Neural progenitor cell (in vitro differentiated cells): ENCODE measurements at regions not wholly inside any gene's neighbourhood (a gene's known extent, or its start where the extent isn't known, plus 50 kb on each side); places are given as distances from the start of the nearest gene placed in this dataset.

ENCODE experiments used
- DNase-seq: peaks from one replicate; pipeline ENCODE4 v3.0.0-alpha.2; 2016; ENCODE audit warnings: low spot score
- H2AFZ ChIP-seq: fragments of 200-600 bp; sonication (generic); replicated peaks from 2 replicates; pipeline ENCODE4 v1.6.1; 2016; ENCODE audit warnings: antibody characterized with exemption
- H3F3A ChIP-seq: fragments of 200-600 bp; sonication (generic); 2 replicates; pipeline ENCODE4 v1.6.1; 2016; ENCODE audit warnings: antibody characterized with exemption, low read depth
- H3K27ac ChIP-seq: fragments of 200-600 bp; sonication (generic); 2 replicates; pipeline ENCODE4 v1.5.1; 2016; ENCODE audit warnings: mild to moderate bottlenecking
- H3K27me3 ChIP-seq: fragments of 200-600 bp; sonication (generic); 2 replicates; pipeline ENCODE4 v1.6.1; 2016; ENCODE audit warnings: mild to moderate bottlenecking, moderate library complexity
- H3K36me3 ChIP-seq: fragments of 200-600 bp; sonication (generic); 2 replicates; pipeline ENCODE4 v1.5.1; 2016
- H3K4me1 ChIP-seq: fragments of 200-600 bp; sonication (generic); 2 replicates; pipeline ENCODE4 v1.6.1; 2016; ENCODE audit warnings: mixed run types
- H3K4me2 ChIP-seq: fragments of 200-600 bp; sonication (generic); 2 replicates; pipeline ENCODE4 v1.6.1; 2016
- H3K4me3 ChIP-seq: fragments of 200-600 bp; sonication (generic); 2 replicates; pipeline ENCODE4 v1.5.1; 2016
- H3K79me2 ChIP-seq: fragments of 200-600 bp; sonication (generic); 2 replicates; pipeline ENCODE4 v1.6.1; 2016; ENCODE audit warnings: low read depth
- H3K9ac ChIP-seq: fragments of 200-600 bp; sonication (generic); 2 replicates; pipeline ENCODE4 v1.6.1; 2016
- H3K9me3 ChIP-seq: fragments of 200-600 bp; sonication (generic); 2 replicates; pipeline ENCODE4 v1.5.1; 2016; ENCODE audit warnings: low read depth
- H4K20me1 ChIP-seq: fragments of 200-600 bp; sonication (generic); 2 replicates; pipeline ENCODE4 v1.6.1; 2016; ENCODE audit warnings: low read depth
- H3K27ac Mint-ChIP-seq: 3 replicates; pipeline ENCODE4 v1.8.0; 2021; ENCODE audit warnings: mixed read lengths
- H3K27me3 Mint-ChIP-seq: 2 replicates; pipeline ENCODE4 v1.8.0; 2022; ENCODE audit warnings: low read depth, mild to moderate bottlenecking, inconsistent platforms, moderate library complexity, mixed read lengths; ENCODE audit not compliant: insufficient read depth
- H3K36me3 Mint-ChIP-seq: 3 replicates; pipeline ENCODE4 v1.8.0; 2021; ENCODE audit warnings: mixed read lengths
- H3K4me1 Mint-ChIP-seq: 3 replicates; pipeline ENCODE4 v1.8.0; 2021; ENCODE audit warnings: mixed read lengths
- H3K4me3 Mint-ChIP-seq: 3 replicates; pipeline ENCODE4 v1.8.0; 2021; ENCODE audit warnings: mild to moderate bottlenecking, moderate library complexity, mixed read lengths
- H3K9me3 Mint-ChIP-seq: 3 replicates; pipeline ENCODE4 v1.8.0; 2020; ENCODE audit warnings: mixed read lengths
- EZH2 ChIP-seq: fragments of 200-600 bp; sonication (generic); IDR thresholded peaks from 2 replicates; pipeline ENCODE4 v1.6.1; 2017; ENCODE audit warnings: antibody characterized with exemption, mild to moderate bottlenecking, moderate library complexity
- EZH2phosphoT487 ChIP-seq: fragments of 200-600 bp; sonication (generic); IDR thresholded peaks from 2 replicates; pipeline ENCODE4 v1.6.1; 2017; ENCODE audit warnings: antibody characterized with exemption
- TF ChIP-seq, protein P1 (sequence below): fragments of 200-600 bp; sonication (generic); IDR thresholded peaks from 2 replicates; pipeline ENCODE4 v1.5.1; 2017; ENCODE audit warnings: antibody characterized with exemption, mild to moderate bottlenecking

DNA sequence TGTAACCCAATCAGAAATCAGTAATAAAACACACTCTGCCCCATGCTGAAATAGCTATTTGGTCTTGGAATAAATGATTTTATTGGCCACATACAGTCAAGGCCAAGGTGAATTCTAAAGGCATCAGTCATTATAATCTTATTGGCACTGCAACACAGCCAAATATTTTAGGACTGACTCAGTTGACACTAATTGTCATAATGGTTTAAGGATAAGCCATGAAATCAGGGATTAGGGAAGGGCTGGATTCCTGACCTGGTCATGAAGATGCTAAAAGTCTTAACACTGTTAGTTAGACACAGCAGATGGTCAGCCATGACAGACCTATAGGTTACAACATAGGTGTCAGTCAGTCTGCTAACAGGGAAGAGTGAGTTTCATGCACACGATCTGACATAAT lies 330.3 kb upstream of the NPSR1 start:
- Histone ChIP-seq H3K36me3 (no peaks in the 10 kb centered on the region), H3F3A (no peaks in the 10 kb centered on the region), H3K27ac (no peak overlapping the region), H3K79me2 (no peaks in the 10 kb centered on the region), H3K9ac (no peak overlapping the region), H4K20me1 (no peaks in the 10 kb centered on the region), H3K4me2 (no peak overlapping the region), H3K4me3 (no peak overlapping the region), H3K9me3 (no peaks in the 10 kb centered on the region), H3K4me1 (peaks cover 14% of the 10 kb centered on the region), H2AFZ (no peak overlapping the region), H3K27me3 (no peaks in the 10 kb centered on the region)
- H3K4me1 Mint-ChIP-seq, result peaks cover 2% of the 10 kb centered on the region
- DNase-seq, result no peak
- no peaks in the 10 kb centered on the region for H3K36me3 Mint-ChIP-seq
- H3K27me3 Mint-ChIP-seq, result peaks cover 2% of the 10 kb centered on the region
- no peak overlapping the region for H3K27ac Mint-ChIP-seq
- TF ChIP-seq EZH2 (no peak), EZH2phosphoT487 (no peak)
- TF ChIP-seq, protein P1, sequence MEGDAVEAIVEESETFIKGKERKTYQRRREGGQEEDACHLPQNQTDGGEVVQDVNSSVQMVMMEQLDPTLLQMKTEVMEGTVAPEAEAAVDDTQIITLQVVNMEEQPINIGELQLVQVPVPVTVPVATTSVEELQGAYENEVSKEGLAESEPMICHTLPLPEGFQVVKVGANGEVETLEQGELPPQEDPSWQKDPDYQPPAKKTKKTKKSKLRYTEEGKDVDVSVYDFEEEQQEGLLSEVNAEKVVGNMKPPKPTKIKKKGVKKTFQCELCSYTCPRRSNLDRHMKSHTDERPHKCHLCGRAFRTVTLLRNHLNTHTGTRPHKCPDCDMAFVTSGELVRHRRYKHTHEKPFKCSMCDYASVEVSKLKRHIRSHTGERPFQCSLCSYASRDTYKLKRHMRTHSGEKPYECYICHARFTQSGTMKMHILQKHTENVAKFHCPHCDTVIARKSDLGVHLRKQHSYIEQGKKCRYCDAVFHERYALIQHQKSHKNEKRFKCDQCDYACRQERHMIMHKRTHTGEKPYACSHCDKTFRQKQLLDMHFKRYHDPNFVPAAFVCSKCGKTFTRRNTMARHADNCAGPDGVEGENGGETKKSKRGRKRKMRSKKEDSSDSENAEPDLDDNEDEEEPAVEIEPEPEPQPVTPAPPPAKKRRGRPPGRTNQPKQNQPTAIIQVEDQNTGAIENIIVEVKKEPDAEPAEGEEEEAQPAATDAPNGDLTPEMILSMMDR, result no peak
- H3K4me3 Mint-ChIP-seq, result no peak overlapping the region
- no peaks in the 10 kb centered on the region for H3K9me3 Mint-ChIP-seq

DNA sequence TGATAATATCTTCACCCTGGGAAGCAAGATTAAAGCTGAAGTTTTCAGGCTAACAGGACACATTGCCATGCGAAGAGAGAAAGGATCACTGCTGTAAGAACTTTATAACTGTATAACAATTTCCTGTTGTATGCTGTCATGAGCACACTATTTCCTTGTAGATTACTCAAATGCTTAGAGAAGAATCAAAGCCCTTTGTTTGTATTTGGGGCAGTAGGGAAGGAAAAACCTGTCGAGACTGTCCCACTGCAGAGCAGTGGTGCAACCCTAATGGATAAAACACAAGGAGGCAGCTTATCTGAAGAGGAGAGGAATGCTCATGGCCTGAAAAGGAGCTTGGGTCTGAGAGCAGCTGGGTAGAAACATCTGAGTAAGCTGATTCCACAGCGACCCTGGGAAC lies 327.7 kb upstream of the NPSR1 start:
- no peak for DNase-seq
- no peak overlapping the region for H3K27ac Mint-ChIP-seq
- H3K9ac ChIP-seq, result no peak overlapping the region
- H3K79me2 ChIP-seq, result no peaks in the 10 kb centered on the region
- no peaks in the 10 kb centered on the region for H3K9me3 ChIP-seq
- no peak for TF ChIP-seq EZH2
- TF ChIP-seq, protein P1, result no peak
- H3K4me2 ChIP-seq, result no peak overlapping the region
- peaks cover 4% of the 10 kb centered on the region for H3K27me3 Mint-ChIP-seq
- peaks cover 14% of the 10 kb centered on the region for H3K4me1 ChIP-seq
- H3K36me3 Mint-ChIP-seq, result no peaks in the 10 kb centered on the region
- no peak overlapping the region for H3K4me3 Mint-ChIP-seq
- no peak overlapping the region for H2AFZ ChIP-seq
- H3K9me3 Mint-ChIP-seq, result no peaks in the 10 kb centered on the region
- H3K4me1 Mint-ChIP-seq, result peaks cover 2% of the 10 kb centered on the region
- no peaks in the 10 kb centered on the region for H4K20me1 ChIP-seq
- H3K36me3 ChIP-seq, result no peaks in the 10 kb centered on the region
- no peak overlapping the region for H3K27ac ChIP-seq
- no peaks in the 10 kb centered on the region for H3F3A ChIP-seq
- no peaks in the 10 kb centered on the region for H3K27me3 ChIP-seq
- no peak overlapping the region for H3K4me3 ChIP-seq

DNA sequence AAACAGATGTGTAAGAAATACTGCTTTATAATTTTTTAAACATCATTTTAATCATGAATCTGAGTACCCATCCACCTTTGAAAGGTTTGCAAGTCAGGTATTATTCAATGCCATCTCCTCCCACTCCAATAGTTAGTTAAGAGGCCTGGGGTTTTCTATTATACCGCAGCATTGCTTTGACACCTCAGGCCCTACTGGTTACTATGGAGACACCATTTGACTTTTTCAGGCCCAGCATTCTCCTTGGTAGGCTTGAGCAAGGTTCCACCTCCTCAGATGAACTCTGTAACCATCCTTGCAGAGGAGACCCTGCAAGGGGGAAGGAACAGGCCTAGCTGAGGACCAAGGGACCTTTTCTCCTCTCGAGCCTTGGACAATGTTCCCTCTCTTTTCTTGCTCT lies 326.9 kb upstream of the NPSR1 start:
- Histone ChIP-seq H3K9ac (no peak overlapping the region), H3K36me3 (no peaks in the 10 kb centered on the region), H3K27me3 (no peaks in the 10 kb centered on the region), H3K79me2 (no peaks in the 10 kb centered on the region), H3K4me3 (no peak overlapping the region), H4K20me1 (no peaks in the 10 kb centered on the region), H3F3A (no peaks in the 10 kb centered on the region), H2AFZ (no peak overlapping the region), H3K27ac (no peak overlapping the region), H3K9me3 (no peaks in the 10 kb centered on the region), H3K4me2 (no peak overlapping the region), H3K4me1 (peaks cover 14% of the 10 kb centered on the region)
- TF ChIP-seq, protein P1, result no peak
- TF ChIP-seq EZH2 (no peak), EZH2phosphoT487 (no peak)
- peaks cover 4% of the 10 kb centered on the region for H3K27me3 Mint-ChIP-seq
- H3K36me3 Mint-ChIP-seq, result no peaks in the 10 kb centered on the region
- no peak overlapping the region for H3K27ac Mint-ChIP-seq
- DNase-seq, result no peak
- H3K4me3 Mint-ChIP-seq, result no peak overlapping the region
- no peaks in the 10 kb centered on the region for H3K9me3 Mint-ChIP-seq
- H3K4me1 Mint-ChIP-seq, result peaks cover 2% of the 10 kb centered on the region

DNA sequence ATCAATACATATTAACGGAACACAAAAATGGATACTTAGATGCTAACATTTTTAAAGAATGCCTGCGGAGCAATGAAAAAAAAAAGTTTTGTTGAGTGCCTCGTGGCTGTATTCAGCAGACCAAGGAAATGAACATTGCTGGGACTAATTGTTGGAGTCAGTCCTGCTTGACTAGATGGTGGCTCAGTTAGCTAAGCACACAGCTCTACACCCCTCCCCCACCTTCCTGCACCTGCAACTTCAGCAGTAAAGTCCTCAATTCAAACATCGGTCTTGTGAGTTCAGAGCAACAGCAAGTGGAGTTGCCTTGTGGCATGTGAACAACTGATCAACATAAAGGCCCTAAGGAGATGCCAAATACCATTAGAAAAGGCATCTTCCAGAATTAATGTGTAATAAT lies 326.0 kb upstream of the NPSR1 start:
- H3K27ac ChIP-seq, result no peak overlapping the region
- H3K4me1 ChIP-seq, result peaks cover 14% of the 10 kb centered on the region
- H3K4me2 ChIP-seq, result peak overlapping the region; percentile 1
- no peaks in the 10 kb centered on the region for H3K79me2 ChIP-seq
- H3K4me3 ChIP-seq, result no peak overlapping the region
- no peak overlapping the region for H3K9ac ChIP-seq
- no peak for DNase-seq
- H3K4me1 Mint-ChIP-seq, result peaks cover 2% of the 10 kb centered on the region
- H2AFZ ChIP-seq, result no peak overlapping the region
- peaks cover under 1% of the 10 kb centered on the region for H3K9me3 Mint-ChIP-seq
- TF ChIP-seq EZH2phosphoT487, result no peak
- TF ChIP-seq, protein P1, result no peak
- no peak for TF ChIP-seq EZH2
- H3K27me3 Mint-ChIP-seq, result peaks cover 4% of the 10 kb centered on the region
- H3K4me3 Mint-ChIP-seq, result no peak overlapping the region
- no peaks in the 10 kb centered on the region for H3K36me3 ChIP-seq
- no peaks in the 10 kb centered on the region for H3F3A ChIP-seq
- peaks cover under 1% of the 10 kb centered on the region for H3K36me3 Mint-ChIP-seq
- no peaks in the 10 kb centered on the region for H3K27me3 ChIP-seq
- no peaks in the 10 kb centered on the region for H3K9me3 ChIP-seq
- H3K27ac Mint-ChIP-seq, result no peak overlapping the region
- H4K20me1 ChIP-seq, result no peaks in the 10 kb centered on the region
